GM19438 (cell line): ENCODE measurements at regions not wholly inside any gene's neighbourhood (a gene's known extent, or its start where the extent isn't known, plus 50 kb on each side); places are given as distances from the start of the nearest gene placed in this dataset.
"Not testable (repeated sequence)": the region's sequence is repeated elsewhere in the genome, so short reads cannot be mapped to it uniquely, and the experiment has no call there.

Experiments
- ATAC-seq: cut with Tn5 transposase; IDR thresholded peaks from one replicate; pipeline ENCODE4 v1.9.1; 2021; ENCODE audit warnings: low read depth; ENCODE audit not compliant: unreplicated experiment

DNA sequence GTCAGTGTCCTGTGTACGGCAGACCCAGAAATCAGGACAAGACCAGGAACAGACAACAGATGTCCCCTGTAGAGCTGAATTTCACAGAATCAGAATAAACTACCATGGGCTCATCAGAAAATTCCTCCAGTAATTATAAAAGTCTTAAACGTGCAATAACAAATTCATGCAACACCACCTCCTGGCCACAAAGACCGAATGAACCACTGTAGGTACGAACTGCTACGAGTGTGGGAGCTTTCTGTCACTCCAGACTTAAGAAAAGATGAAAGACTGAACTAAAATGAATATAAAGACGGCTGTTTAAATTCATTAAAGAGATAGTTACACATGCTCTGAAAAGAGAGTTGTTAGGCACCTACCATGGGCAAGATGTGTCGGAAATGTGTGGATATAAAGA is 333.5 kb downstream of the RRAGC start:
- ATAC-seq, result no peak

DNA sequence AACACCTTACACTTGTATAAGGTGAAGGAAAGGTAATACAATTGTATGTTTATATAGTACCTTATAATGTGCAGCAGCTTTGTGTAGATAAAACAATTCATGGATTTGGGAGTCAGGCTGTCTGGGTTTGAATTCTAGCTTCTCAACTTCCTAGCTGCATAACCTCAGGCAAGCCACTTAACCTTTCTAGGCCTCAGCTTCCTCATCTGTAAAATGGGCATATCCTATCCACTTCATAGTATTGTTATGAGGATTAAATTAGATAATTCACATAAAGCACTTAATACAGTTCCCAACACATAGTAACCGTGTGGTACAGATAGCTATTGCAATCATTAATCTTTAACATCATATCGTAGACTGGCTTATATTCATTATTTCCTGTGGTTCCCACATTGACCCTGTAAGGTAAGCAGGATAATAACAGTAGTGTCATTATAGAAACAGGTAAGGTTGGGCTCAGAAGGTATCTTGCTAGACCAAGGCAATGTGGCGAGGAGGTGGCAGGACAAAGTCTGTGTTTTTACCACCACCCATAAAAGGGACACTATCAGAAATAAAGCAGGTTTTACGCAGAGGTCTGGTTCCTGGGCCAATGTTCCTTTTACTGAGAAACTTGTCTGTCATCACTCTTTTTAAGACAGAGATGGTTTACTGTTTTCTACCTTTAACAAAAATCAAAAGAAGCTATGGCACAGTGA is 334.1 kb downstream of the RRAGC start:
- ATAC-seq, result no peak

DNA sequence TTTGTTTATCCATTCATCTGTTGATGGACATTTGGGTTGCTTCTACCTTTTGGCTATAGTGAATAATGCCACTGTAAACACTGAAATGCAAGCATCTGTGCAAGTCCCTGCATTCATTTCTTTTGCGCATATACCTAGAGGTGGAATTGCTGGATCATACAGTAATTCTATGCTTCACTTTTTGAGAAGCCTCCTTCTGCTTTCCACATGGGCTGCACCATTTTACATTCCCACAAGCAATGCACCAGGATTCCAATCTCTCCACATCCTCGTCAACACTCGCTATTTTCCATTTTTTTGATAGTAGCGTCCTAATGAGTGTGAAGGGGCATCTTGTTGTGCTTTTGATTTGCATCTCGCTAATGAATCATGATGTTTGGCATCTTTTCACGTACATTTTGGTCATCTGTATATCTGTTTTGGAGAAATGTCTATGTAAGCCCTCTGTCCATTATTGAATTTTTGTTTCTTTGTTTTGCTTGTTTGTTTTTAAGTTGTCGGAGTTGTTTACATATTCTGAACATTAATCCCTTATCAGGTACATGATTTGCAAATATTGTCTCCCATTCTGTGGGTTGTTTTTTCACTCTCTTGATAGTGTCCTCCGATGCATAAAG is 335.4 kb downstream of the RRAGC start:
- ATAC-seq, result no peak

DNA sequence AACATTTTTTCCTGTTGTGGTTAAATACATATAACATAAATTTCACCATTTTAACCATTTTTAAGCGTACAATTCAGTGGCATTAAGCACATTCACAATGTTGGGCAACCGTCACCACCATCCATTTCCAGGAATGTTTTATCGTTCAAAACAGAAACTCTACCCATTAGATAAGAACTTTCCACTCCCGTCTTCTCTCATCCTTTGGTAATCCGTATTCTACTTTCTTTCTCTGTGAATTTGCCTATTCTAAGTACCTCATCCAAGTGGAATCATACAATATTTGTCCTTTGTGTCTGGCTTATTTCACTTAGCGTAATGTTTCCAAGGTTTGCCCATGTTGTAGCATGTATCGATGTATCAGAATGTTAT is 336.0 kb downstream of the RRAGC start:
- ATAC-seq, result no peak

DNA sequence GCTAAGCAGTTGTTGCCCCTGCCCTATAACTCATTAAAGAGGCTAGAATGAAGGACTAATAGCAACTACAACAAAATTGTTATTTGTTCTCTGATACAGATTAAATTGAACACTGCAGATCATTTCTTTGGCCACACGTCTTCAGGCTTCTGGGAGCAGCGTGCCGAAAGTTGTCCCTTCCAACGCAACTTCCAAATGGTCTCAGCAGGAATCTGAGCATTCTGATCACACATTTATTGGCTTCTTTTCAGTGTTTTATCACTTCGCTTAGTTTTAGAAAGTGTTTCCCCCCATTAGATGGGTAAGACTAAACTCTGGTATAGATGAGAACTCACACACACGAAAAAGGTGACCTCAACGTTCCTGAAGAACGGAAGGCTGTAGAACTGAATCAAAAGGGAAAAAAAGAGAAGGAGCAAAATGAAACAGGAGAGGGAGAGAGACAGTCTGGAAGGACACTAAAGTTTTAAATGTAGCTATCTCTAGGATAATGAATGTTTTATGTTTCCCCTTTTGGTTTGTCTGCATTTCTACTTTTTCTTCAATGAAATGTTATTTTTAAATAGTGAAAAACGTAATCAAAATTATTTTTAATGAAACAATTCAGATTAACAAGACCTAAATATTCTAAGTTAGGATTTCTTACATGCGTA is 336.5 kb downstream of the RRAGC start:
- ATAC-seq, result no peak

DNA sequence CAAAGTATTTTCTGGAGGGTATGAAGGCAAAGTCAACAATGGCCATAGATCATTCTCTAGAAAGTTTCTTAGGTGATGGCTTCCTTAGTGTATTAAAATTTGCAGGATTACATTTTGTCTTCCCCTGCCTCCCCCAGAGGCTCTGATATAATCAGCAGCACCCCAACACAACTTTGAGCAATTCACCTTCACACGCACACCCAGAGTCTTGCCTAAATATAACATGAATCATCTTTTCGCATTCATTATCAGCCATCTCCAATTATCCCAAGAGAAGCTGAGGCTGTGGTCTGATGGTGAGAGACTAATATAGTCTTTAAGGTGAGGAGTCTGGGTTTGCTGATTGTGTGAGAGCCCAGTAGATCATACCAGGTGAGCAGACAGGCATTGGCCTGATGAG is 343.0 kb downstream of the RRAGC start:
- no peak for ATAC-seq

DNA sequence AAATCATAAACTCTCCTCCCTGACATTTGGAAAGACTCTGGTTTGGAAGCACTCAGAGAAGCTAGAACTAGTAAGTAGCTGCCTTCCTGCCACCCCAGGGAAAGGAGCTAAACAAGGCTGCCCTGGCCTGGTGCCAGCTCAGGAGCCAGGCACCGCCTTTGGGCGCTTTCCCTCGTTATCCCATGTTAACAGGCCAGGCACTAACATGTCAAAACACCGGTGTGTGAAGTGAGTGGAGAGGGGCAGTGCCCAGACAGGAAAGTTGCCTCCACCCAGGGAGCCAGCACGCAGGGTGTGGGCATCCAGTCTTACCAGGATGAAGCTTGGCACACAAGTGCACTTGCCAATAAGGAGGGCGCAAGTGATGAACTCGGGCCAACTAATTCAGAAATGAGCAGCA is 346.8 kb downstream of the RRAGC start:
- no peak for ATAC-seq

DNA sequence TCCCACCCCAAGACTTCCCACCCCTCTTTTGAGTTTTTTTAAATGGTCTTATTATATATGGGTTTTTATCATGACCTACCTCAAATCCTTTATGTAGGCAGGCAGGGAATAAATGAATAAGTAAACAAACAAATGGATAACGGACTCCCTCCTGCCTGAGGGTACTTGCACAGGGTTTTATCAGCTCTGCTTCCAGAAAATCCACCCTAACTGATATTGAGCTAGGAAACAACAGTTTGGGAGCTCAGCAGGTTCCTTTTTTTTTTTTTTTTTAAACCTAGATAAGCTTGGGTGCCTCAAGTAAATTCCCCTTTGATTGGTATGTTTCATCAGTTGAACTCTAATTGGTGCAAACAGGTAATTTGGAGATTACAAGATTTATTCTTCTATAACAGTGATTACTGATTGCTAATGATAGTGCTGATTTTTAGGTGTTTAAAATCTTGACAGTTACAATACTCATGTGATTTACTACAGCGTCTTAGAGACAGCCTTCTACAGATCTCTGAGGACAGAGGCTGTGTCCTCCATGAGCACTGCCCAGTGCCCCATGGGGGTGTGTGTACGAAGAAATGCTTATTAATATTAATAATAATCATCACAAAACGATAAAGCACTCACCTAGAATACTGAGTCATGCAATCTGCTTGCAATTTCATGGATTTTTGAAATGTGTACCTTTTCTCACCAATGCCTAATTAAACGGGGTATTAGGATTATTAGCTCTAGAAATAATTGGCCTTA is 347.4 kb downstream of the RRAGC start:
- no peak for ATAC-seq

DNA sequence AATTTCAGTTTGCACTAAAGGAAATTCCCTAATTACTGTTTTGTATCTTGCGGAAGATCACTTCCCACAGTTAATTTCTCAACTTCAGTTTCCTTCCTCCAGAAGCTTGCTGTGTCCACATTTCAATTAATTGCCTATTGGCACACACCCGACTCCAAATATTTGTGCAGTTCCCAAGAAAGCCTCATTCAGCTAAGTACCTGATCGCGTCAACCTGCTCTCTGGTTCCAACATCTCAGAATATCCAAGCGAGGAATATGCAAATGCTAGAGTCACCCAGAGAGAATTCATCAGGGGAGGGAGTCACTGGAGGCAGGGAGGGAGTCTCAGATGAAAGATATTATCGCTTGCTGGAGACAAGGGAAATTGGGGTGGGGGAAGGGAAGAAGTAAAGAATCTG is 351.3 kb downstream of the RRAGC start:
- ATAC-seq, result no peak

DNA sequence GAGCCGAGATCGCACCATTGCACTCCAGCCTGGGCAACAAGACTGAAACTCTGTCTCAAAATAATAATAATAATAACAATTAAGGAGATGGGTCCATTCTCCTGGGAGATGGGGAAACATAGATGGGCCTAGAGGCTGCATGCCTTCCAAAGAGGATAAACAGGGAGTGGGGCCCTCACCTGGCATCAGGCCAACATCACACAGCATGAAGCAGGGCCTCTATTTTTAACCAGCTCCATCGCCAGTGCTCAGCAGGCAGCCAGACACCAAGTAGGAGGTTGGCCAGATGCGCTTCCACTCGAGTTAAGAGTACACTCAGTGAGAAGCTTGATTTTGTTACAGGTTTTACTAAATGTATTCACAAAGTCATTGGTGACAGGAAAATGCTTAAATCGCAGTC is 352.0 kb downstream of the RRAGC start:
- ATAC-seq, result no peak

DNA sequence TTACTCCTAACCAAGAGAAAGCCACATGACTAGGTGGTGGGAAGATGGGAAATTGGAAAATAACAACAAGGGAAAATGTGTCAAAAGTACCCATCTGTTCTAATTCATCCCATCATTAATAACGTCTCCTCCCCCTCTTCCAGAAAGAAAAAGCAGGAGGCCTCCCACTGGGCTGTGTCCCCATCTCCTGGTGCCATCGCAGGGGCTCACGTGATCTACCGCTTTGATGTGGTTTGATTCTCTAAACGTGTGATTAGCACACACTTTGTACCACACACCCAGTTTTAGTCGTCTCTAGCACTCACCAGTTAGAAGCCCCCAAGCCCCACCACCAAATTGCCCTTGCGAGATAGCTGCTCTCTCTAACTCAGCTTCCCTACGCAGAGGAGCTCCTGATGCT is 353.6 kb downstream of the RRAGC start:
- ATAC-seq, result no peak

DNA sequence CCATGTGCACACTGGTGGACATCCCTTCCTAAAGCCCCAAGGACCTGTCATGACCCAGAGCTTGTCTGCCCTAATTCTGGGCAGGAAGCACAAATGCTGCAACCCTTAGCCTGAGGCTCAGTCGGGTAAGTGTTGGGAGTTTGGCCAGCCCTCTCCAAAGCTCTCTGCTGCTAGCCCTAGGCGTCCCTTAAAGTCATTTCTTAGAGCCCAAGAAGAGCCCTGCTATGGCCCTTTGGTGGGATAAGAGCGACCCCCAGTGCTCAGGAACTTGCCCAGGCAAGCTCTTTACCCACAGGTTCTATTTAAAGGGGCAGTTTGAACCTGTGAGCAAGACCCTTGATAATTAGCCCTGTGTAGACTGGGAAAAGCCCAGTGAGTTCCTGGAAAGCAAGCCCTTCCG is 356.8 kb downstream of the RRAGC start:
- ATAC-seq, result no peak

DNA sequence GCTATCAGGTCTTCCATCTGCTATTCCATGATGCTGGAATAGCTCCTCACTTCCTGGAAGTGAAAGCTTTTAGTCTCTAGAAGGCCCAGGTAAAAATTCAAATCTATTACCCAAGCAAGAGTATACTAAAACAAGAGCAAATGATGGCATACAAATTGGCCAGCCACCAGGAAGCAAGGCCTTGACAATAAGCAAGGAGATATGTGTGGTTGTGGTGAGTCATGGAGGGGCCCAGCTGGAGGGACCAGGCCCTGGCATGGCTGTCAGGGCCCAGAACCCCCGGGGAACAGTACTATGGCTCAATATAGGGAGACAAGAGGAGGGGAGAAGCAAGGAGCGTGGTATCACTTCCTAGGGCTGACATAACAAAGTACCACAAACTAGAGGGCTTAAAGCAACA is 358.7 kb downstream of the RRAGC start:
- no peak for ATAC-seq

DNA sequence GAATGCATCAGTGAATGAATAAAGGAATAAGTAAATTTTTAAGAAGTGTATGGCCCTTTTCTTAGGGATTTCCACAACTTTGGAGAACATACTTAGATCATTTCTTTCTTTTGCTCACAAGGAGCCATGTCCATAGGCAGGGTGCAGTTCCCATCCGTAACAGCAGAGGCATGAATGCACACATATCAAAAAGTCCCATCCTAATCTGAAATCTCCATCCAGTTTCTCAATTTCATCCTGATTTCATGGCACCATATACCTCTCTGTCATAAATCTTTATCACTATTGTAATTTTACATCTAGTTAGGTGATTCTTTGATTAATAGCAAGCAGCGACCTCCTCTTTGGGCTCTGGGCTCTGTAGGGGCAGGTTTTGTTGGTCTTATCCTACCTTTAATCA is 359.2 kb downstream of the RRAGC start:
- no peak for ATAC-seq

DNA sequence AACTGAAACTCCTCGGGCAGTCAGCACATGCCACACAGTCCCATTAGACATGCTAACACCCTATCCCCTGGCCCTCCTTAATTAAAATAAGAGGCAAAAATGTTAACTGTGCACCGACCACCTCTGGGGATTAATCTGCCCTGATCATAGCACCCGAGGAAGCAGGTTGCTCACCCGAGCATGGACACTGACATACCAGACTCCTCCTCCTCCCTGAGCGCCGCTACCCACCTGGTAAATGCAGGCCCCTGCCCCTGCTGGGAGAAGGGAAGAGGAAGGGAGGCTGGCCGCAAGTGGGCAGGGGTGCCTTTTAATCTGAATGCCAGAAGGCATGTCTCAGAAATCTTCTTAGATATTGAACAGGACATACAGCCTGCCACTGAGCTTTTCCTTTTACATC is 360.9 kb downstream of the RRAGC start:
- no peak for ATAC-seq

DNA sequence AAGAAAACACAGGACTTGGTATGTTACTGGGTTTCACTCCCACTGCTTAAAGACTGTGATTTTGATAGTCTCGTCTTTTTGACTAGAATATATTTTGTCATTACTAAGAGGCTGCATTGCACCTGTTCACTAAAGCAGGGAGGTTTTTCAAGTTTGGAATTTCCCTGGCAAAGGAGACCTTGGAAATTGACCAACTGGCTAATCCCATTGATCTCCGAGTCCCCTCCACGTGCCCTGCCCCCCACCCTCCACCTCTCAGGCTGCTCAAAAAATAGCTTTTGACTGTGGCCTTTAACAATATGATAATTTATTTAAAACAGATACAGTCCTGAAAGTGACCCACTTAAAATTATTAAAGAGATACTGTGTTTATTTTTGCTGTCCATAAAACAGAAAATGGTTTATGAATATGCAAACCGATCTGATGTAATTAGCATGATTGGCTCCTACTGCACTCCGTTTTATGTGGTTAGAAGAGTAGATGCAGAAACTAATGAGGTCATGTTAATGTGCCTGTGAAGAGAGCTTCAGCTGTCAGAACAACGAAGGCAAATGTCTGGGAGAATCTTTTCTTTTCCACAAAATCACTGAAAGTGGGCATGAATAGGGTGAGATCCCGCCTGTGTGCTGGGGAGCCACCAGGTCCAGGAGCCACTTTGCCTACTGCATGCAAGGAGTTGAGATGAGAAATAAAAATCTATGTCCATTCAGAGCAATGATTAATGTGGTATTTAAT is 361.5 kb downstream of the RRAGC start:
- no peak for ATAC-seq

DNA sequence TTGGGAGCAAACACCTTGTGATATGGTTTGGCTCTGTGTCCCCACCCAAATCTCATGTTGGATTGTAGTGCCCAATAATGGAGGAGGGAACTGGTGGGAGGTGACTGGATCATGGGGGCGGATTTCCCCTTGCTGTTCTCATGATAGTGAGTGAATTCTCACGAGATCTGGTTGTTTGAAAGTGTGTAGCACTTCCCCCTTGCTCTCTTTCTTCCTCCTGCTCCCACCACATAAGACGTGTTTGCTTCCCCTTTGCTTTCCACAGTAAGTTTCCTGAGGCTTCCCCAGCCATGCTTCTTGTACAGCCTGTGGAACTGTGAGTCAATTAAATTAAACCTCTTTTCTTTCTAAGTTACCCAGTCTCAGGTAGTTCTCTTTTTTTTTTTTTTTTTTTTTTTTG is 366.3 kb downstream of the RRAGC start:
- not testable (repeated sequence) for ATAC-seq

DNA sequence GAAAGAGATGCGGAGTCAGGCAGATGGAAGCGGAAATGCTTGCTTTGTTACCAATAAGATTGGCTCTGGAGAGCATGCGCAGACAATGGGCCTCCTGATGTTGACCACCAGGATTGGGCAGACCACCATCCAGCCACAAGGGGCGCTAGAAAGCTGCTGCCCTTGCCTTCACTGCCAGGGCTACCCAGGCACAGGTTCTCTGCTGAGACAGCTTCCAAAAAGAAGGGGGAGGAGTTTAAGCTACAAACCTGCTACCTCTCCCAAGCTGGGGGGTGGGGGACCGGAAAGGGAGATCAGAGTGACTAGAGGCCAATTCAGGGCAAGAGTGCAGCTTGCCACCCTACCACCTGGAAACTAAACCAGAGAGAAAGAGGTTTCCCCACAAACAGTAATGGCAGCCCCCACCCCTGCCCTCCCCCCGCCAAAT is 369.7 kb downstream of the RRAGC start:
- ATAC-seq, result no peak

DNA sequence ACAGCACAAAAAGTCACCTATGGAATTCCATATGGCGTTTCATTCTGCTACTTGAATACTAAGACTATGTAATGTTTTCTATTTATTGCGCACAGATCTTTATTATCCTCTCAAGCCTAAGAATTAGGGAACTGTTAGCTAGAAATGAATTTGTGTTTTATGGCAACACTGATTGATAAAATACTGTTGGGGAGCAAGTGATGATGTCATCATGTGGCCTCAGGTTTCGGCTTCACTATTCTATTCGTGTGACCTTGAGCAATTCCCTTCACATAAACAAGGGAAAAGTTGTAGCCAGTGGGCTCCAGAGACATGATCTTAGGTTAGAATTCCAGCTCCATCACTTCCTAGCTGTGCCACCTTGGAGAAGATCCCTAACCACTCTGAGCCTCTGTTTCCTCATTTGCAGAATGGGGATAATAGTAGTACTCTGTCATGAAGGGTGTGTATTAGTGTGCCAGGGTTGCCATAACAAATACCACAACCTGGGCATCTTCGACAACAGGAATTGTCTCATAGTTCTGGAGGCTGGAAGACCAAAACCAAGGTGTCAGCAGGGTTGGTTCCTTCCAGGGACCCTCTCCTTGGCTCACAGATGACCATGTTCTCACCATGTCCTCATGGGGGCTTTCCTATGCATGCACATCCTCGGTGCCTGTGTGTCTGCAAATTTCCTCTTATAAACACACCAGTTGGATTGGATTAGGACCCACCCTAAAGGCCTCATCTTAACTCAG is 371.2 kb downstream of the RRAGC start:
- ATAC-seq, result no peak

DNA sequence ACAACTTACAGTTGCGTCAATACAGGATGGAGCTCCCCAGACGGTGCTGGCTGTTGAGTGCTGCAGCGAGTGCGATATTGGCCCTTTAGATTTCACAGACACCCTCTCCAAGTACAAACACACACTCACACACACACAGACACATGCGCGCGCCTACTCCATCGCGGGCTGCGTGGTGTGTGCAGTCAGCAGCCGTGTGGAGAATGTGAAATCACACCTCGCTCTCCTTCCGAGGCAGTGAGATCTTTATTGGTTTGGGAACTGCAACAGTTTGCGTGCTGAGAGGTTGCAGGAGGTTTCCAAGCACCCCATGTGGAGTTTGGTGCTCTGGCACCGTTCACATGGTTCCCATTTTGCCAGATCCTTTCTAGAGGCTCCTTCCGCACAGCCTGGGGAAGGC is 372.2 kb downstream of the RRAGC start:
- no peak for ATAC-seq
